A673 (cell line): ENCODE measurements at regions not wholly inside any gene's neighbourhood (a gene's known extent, or its start where the extent isn't known, plus 50 kb on each side); places are given as distances from the start of the nearest gene placed in this dataset.

Experiments used
- EZH2 ChIP-seq: fragments of 200-600 bp; sonication (generic); IDR thresholded peaks from 2 replicates; pipeline ENCODE4 v1.6.1; 2017; ENCODE audit warnings: borderline replicate concordance, low read depth, mild to moderate bottlenecking, mixed read lengths, antibody characterized with exemption, low read length; ENCODE audit not compliant: poor library complexity, severe bottlenecking
- TF ChIP-seq, protein P1 (sequence below): fragments of 300-800, 200-600 bp; sonication (generic); conservative IDR thresholded peaks from 2 replicates; pipeline ENCODE4 v1.5.1; 2017; ENCODE audit warnings: low read depth, mild to moderate bottlenecking, antibody characterized with exemption, low read length, moderate library complexity, mixed read lengths

DNA sequence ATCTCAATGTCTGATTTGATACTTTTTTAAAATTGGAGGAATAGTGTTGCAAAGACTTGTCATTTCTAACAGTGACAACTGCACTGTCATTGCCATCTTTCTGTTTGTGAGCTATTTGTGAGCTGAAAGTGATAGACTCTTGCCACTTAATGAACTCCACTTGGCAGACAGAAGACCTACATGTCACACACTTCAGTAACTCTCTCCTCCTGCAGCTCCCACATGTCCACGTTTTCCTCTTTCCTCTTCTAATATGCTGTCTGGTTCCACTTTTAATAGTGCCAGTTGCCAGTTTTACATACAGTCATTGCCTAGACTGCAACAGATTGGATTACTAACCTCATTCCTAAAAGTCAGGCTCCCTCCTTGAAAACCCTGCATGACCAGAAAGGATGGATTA is 121.5 kb downstream of the CAPZA3 start:
- TF ChIP-seq, protein P1, sequence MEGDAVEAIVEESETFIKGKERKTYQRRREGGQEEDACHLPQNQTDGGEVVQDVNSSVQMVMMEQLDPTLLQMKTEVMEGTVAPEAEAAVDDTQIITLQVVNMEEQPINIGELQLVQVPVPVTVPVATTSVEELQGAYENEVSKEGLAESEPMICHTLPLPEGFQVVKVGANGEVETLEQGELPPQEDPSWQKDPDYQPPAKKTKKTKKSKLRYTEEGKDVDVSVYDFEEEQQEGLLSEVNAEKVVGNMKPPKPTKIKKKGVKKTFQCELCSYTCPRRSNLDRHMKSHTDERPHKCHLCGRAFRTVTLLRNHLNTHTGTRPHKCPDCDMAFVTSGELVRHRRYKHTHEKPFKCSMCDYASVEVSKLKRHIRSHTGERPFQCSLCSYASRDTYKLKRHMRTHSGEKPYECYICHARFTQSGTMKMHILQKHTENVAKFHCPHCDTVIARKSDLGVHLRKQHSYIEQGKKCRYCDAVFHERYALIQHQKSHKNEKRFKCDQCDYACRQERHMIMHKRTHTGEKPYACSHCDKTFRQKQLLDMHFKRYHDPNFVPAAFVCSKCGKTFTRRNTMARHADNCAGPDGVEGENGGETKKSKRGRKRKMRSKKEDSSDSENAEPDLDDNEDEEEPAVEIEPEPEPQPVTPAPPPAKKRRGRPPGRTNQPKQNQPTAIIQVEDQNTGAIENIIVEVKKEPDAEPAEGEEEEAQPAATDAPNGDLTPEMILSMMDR, result no peak
- no peak for TF ChIP-seq EZH2
